ENCODE measurements at regions not wholly inside any gene's neighbourhood (a gene's known extent, or its start where the extent isn't known, plus 50 kb on each side); places are given as distances from the start of the nearest gene placed in this dataset.

DNA sequence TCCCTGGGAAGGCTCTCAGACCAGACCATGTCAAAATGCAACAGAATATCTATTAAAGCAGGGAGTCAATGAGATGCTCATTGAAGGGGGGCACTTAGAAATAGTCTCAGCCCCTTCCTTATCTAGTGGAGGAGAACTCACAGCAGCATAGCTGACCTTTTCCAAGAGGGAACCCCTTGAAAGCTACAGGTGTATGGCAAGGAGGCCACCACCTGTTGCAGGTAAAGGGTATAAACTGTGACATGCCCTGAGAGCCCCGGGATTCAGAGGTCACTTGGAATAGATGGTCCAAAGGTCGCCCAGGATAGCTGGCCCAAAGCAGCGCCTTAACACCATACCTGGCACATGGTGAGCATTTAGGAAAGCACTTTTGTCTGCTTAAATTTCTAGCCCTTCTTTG is 120.2 kb upstream of the RPL38 start:
- TF ChIP-seq POLR2AphosphoS5 (IDR thresholded peaks at IDR 0.05; ENCODE audit: borderline replicate concordance, low read depth, low read length) (no peak), EZH2 (IDR thresholded peaks at IDR 0.05) (no peak), FOXP2 (optimal IDR thresholded peaks at IDR 0.05; ENCODE audit: control extremely low read depth, extremely low read length, insufficient read depth) (no peak)

Data from SK-N-MC (cell line).